ENCODE measurements at regions not wholly inside any gene's neighbourhood (a gene's known extent, or its start where the extent isn't known, plus 50 kb on each side); places are given as distances from the start of the nearest gene placed in this dataset.

- no peak for TF ChIP-seq CTCF (IDR thresholded peaks at IDR 0.05; ENCODE audit: extremely low read depth, missing control alignments)
- DNase-seq (ENCODE audit: low spot score): no peak
Observed at GRCh38 chr16:35713762-35714650, 2254.6 kb downstream of the TP53TG3F start.

GRCh38 chr16:35714665-35715064 lies 2255.3 kb downstream of the TP53TG3F start:
- TF ChIP-seq CTCF (IDR thresholded peaks at IDR 0.05; ENCODE audit: extremely low read depth, missing control alignments): no peak

GRCh38 chr16:35724551-35724950 lies 2265.1 kb downstream of the TP53TG3F start:
- TF ChIP-seq CTCF (IDR thresholded peaks at IDR 0.05; ENCODE audit: extremely low read depth, missing control alignments): no peak

More at GRCh38 chr16:35714665-35715064, 2255.3 kb downstream of the TP53TG3F start:
- no peak for DNase-seq (ENCODE audit: low spot score)

GRCh38 chr16:35725949-35726348 lies 2266.5 kb downstream of the TP53TG3F start:
- no peak for TF ChIP-seq CTCF (IDR thresholded peaks at IDR 0.05; ENCODE audit: extremely low read depth, missing control alignments)
- DNase-seq (ENCODE audit: low spot score): no peak

More at GRCh38 chr16:35724551-35724950, 2265.1 kb downstream of the TP53TG3F start:
- DNase-seq (ENCODE audit: low spot score): no peak

GRCh38 chr16:35730251-35730650 lies 2270.8 kb downstream of the TP53TG3F start:
- no peak for DNase-seq (ENCODE audit: low spot score)
- TF ChIP-seq CTCF (IDR thresholded peaks at IDR 0.05; ENCODE audit: extremely low read depth, missing control alignments): no peak

- no peak for TF ChIP-seq CTCF (IDR thresholded peaks at IDR 0.05; ENCODE audit: extremely low read depth, missing control alignments)
- no peak for DNase-seq (ENCODE audit: low spot score)
Observed at GRCh38 chr16:35731341-35732040, 2272.1 kb downstream of the TP53TG3F start.
